HG02885 (cell line): ENCODE measurements at regions not wholly inside any gene's neighbourhood (a gene's known extent, or its start where the extent isn't known, plus 50 kb on each side); places are given as distances from the start of the nearest gene placed in this dataset.

Experiments used
- ATAC-seq: cut with Tn5 transposase; IDR thresholded peaks from one replicate; pipeline ENCODE4 v1.9.1; 2021; ENCODE audit warnings: mild to moderate bottlenecking; ENCODE audit not compliant: unreplicated experiment, poor library complexity

DNA sequence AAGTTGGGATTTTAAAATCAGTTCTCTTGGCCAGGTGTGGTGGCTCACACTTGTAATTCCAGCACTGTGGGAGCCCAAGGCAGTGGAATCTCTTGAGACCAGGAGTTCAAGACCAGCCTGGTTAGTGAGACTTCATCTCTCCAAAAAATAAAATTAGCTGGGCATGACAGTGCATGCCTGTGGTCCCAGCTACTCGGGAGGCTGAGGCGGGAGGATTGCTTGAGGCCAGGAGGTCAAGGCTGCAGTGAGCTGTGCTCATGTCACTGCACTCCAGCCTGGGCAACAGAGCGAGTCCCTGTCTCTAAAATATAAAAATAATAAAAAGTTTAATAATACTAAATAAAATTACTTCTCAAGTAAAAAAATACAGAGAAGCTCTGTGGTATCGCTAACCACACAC lies 77.5 kb downstream of the FOXA2 start:
- ATAC-seq: no peak

DNA sequence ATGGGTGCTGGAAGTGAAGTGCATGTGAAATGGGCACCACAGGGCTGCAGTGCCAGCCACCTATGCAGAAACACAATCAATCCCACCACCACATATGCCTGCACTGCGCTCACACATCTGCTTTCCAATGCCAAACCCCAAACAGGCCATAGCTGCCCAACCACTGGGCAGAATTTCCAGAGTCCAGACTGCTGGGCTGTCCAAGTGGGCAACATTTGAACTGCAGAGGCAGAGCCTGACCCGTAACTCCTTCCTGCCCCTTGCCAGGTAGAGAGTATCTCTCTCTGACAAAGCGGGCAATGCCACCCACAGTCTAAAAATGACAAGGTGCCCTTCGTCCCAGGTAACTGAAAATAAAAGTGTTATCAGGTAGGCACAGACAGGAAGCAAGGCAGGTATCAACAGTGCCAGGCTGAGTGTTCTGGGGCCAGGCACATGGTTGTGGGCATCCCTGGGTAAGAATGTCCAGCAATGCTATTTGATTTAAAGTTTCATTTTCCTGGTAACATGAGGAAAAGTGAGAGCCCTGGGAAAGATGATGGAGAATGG lies 79.5 kb downstream of the FOXA2 start:
- no peak for ATAC-seq

- no peak for ATAC-seq
Observed at GRCh38 chr20:22503577-22503976, 80.8 kb downstream of the FOXA2 start.

GRCh38 chr20:22502731-22503191 lies 81.6 kb downstream of the FOXA2 start:
- ATAC-seq: no peak

- ATAC-seq: no peak
Observed at GRCh38 chr20:22501566-22502344, 82.6 kb downstream of the FOXA2 start.

DNA sequence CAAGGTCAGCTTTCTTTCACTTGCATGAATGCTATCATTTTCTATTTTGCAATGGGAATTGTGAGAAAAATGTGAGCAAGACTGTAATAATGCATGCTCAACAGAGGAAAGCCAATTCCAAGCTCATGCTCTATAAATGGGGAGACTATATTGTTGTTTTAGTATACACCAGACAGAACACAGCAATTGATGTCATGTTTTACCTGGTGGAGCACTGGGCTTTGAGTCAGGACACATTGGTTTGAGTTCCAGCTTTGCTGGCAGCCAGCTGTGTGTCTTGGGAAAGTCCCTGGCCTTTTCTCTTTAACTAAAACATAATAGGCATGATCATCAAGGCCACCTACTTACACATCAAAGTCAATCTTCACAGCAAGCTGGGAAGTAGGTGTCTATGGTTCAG lies 83.3 kb downstream of the FOXA2 start:
- no peak for ATAC-seq

- ATAC-seq: no peak
Observed at GRCh38 chr20:22499515-22500166, 84.7 kb downstream of the FOXA2 start.

- no peak for ATAC-seq
Observed at GRCh38 chr20:22496817-22497216, 87.6 kb downstream of the FOXA2 start.

DNA sequence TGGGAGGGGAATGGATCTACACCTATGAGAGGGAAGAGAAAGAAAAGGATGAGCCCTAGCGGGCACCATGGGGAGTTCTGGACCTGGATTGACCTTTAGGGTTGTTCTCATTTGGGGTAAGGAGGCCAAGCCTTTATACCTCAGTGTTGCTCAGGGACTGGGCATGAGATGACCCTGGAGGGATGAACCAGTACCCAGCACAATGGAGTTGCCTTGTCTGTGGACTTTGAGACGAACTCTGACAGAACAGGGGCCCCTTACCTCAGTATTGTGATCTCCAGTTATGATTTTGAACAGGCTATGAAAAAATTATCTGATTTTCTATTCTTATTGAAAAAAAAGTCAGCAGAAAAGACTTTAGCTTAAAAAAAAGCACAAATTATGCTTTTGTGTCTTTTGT lies 88.6 kb downstream of the FOXA2 start:
- ATAC-seq: no peak

GRCh38 chr20:22495172-22495571 lies 89.2 kb downstream of the FOXA2 start:
- no peak for ATAC-seq

DNA sequence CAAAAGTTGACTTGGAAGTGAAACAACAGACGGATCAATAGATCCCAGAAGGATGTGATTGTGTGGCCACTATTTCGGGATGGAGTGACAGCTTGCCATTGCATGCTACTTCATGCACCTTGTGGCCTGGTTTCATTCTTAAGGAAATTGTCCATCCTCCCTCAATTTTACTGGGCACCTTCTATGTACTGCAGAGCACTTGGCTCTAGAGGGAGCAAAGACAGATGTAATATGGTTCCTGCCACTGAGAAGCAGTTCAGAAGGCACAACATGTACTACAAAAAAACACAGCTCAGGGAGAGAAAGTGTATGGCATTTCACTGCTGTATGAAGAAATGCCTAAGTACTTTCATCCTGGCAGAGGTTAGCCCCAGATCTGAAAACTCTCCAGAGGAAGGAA lies 91.9 kb downstream of the FOXA2 start:
- ATAC-seq: no peak

GRCh38 chr20:22491194-22491505 lies 93.2 kb downstream of the FOXA2 start:
- ATAC-seq: no peak

GRCh38 chr20:22490287-22491193 lies 93.8 kb downstream of the FOXA2 start:
- no peak for ATAC-seq

GRCh38 chr20:22489626-22490286 lies 94.6 kb downstream of the FOXA2 start:
- no peak for ATAC-seq

DNA sequence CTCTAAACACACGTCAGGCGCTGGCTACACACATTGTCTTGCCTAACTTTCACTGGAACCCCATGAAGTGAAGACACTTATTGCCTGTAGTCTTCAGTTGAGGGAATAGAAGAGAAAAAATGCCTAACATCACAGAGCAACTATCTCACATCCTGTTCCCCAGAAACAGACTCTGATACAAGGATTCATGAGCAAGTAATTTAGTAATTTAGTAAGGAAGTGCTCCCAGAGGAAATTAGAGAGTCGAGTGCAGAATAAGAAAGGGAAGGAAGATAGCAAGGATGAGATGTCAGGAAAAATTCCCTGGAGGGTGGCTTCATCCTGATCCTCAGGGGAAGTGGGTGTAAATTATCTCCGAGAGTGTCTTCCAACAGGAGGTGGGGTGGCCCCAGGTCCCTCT lies 104.0 kb downstream of the FOXA2 start:
- ATAC-seq: no peak

DNA sequence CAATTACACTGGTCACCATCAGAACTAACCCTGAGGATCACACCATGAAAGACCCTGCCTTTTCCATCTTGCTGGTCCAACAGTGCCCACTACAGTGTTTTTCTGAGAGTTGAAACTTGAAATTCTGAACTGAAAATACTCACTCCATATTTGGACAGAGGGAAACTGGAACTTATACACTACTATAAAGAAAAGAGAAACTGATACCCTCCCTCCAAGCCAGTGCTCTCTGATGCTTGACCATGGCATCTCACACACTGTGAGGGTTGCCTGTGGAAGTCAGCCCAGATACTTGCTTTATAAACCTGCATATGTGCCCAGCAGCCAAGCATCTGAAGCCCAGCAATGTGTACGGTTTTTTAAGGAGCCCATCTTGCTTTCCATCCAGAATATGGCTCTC lies 108.7 kb downstream of the FOXA2 start:
- ATAC-seq: no peak

GRCh38 chr20:22474224-22474623 lies 110.1 kb downstream of the FOXA2 start:
- ATAC-seq: no peak

- no peak for ATAC-seq
Observed at GRCh38 chr20:22473293-22473692, 111.1 kb downstream of the FOXA2 start.

DNA sequence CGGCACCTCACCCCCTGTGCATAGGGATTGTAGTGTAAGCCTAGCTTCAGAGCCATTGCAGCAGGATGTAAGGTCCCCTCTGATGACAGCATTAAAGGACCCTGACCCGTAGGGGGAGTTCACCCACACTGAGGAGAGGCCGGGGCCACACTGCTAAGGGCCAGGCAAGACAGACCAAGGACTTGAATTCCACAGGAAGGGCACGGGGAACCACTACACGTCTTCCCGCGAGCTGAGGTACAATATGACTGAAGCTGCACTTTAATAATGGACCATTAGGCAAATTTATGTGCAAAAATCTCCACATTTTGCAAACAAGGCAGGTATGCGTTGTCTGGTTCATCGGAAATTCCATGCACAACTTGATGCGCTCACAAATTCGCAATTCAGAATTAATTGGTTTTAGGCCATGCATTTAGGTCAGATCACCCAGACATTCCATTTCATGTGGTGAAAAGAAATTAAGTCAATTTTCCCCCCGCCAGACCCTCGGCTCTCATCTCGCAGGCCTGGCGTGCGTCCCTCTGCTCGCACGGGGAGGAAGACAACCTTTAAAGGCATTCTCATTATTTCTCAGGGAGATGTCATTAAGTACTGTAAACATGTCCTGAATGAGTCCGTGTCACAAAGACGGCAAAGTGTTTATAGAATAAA lies 111.8 kb downstream of the FOXA2 start:
- ATAC-seq: no peak
